ENCODE measurements at regions not wholly inside any gene's neighbourhood (a gene's known extent, or its start where the extent isn't known, plus 50 kb on each side); places are given as distances from the start of the nearest gene placed in this dataset.
"Not testable (repeated sequence)": the region's sequence is repeated elsewhere in the genome, so short reads cannot be mapped to it uniquely, and the experiment has no call there.

DNA sequence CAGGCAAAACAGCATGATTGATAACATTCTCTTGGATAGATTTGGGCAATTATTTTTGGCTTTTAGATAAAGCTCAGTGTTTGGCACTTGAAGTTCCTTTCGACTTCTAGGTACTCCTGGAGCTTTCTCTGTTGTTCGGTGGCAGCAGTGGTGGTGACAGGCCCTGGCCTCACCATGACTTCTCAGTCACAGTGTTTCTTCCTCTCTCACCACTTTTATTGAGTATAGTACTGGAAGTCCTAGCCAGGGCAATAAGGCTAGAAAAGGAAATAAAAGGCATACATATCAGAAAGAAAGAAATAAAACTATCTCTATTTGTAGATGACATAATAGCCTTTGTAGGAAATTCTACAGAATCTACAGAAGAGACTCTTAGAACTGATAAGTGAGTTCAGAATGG lies 101.2 kb upstream of the SIRPG start:
- DNase-seq, result no peak
- no peaks in the 10 kb centered on the region for H3K4me1 Mint-ChIP-seq
- H3K9me3 Mint-ChIP-seq, result no peaks in the 10 kb centered on the region
- H3K4me3 Mint-ChIP-seq, result no peak overlapping the region
- no peaks in the 10 kb centered on the region for H3K36me3 Mint-ChIP-seq
- H3K27me3 Mint-ChIP-seq (ENCODE audit: low read depth in 3 of 3), result peaks cover 0 to 6% (median 3%) of the 10 kb centered on the region in 3 donors
- H3K27ac Mint-ChIP-seq, result no peak overlapping the region

- Mint-ChIP-seq H3K4me3 (no peak overlapping the region), H3K27me3 (ENCODE audit: low read depth in 3 of 3) (peaks cover 0 to 8% (median 3%) of the 10 kb centered on the region in 3 donors), H3K9me3 (no peaks in the 10 kb centered on the region), H3K36me3 (no peaks in the 10 kb centered on the region), H3K27ac (no peak overlapping the region), H3K4me1 (no peaks in the 10 kb centered on the region)
- DNase-seq, result no peak
Observed at GRCh38 chr20:1757606-1758512, 100.3 kb upstream of the SIRPG start.

GRCh38 chr20:1757072-1757471 lies 99.5 kb upstream of the SIRPG start:
- H3K9me3 Mint-ChIP-seq, result no peaks in the 10 kb centered on the region
- no peak overlapping the region for H3K4me3 Mint-ChIP-seq
- no peaks in the 10 kb centered on the region for H3K4me1 Mint-ChIP-seq
- DNase-seq, result no peak
- H3K36me3 Mint-ChIP-seq, result no peaks in the 10 kb centered on the region
- H3K27me3 Mint-ChIP-seq (ENCODE audit: low read depth in 3 of 3), result peaks cover 0 to 10% (median 3%) of the 10 kb centered on the region in 3 donors
- no peak overlapping the region for H3K27ac Mint-ChIP-seq

GRCh38 chr20:1754749-1755148 lies 97.2 kb upstream of the SIRPG start:
- DNase-seq, result no peak
- Mint-ChIP-seq H3K4me1 (no peaks in the 10 kb centered on the region), H3K27me3 (ENCODE audit: low read depth in 3 of 3) (peaks cover 0 to 7% (median 5%) of the 10 kb centered on the region in 3 donors), H3K9me3 (peaks cover 0 to 4% (median 0%) of the 10 kb centered on the region in 6 donors), H3K4me3 (no peak overlapping the region), H3K36me3 (no peaks in the 10 kb centered on the region), H3K27ac (no peak overlapping the region)

GRCh38 chr20:1754306-1754705 lies 96.7 kb upstream of the SIRPG start:
- Mint-ChIP-seq H3K27me3 (ENCODE audit: low read depth in 3 of 3) (peaks cover 0 to 7% (median 3%) of the 10 kb centered on the region in 3 donors), H3K9me3 (peaks cover 0 to 4% (median 0%) of the 10 kb centered on the region in 6 donors), H3K27ac (no peak overlapping the region), H3K4me3 (no peak overlapping the region), H3K4me1 (no peaks in the 10 kb centered on the region), H3K36me3 (no peaks in the 10 kb centered on the region)
- DNase-seq, result no peak

DNA sequence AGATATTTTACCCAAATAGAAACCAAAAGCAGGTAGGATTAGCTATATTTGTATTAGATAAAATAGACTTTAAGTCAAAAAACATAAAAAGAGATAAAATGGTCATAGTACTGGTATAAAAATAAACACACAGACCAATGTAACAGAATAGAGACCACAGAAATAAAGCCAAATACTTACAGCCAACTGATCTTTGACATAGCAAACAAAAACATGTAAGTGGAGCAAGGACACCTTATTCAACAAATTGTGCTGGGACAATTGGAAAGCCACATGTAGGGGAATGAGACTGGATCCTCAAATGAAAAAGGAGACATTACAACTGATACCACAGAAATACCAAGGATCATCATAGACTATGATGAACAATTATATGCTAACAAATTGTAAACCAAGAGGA lies 94.5 kb upstream of the SIRPG start:
- H3K9me3 Mint-ChIP-seq, result peaks cover 0 to 4% (median 0%) of the 10 kb centered on the region in 6 donors
- DNase-seq, result no peak
- no peaks in the 10 kb centered on the region for H3K4me1 Mint-ChIP-seq
- H3K27ac Mint-ChIP-seq, result no peak overlapping the region
- no peak overlapping the region for H3K4me3 Mint-ChIP-seq
- H3K36me3 Mint-ChIP-seq, result no peaks in the 10 kb centered on the region
- H3K27me3 Mint-ChIP-seq (ENCODE audit: low read depth in 3 of 3), result peaks cover 0 to 7% (median 4%) of the 10 kb centered on the region in 3 donors

DNA sequence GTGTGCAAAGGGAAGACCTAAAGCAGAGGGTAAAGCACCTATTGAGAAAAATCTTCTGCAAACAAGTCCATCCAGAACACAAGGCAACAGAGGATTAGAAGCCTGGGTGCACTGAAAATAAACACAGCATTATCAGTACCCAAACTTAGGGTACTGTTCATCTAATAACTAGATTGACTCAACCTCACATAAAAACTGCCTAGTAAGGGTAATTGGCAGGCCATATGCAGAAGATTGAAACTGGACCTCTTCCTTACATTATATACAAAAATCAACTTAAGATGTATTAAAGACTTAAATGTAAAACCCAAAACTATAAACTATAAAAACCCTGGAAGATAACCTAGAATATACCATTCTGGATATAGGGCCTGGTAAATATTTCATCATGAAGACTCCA lies 91.2 kb upstream of the SIRPG start:
- peaks cover 0 to 4% (median 0%) of the 10 kb centered on the region in 6 donors for H3K9me3 Mint-ChIP-seq
- DNase-seq, result no peak
- no peaks in the 10 kb centered on the region for H3K4me1 Mint-ChIP-seq
- H3K4me3 Mint-ChIP-seq, result no peak overlapping the region
- no peaks in the 10 kb centered on the region for H3K36me3 Mint-ChIP-seq
- no peak overlapping the region for H3K27ac Mint-ChIP-seq
- H3K27me3 Mint-ChIP-seq (ENCODE audit: low read depth in 3 of 3), result peaks cover 0 to 7% (median 4%) of the 10 kb centered on the region in 3 donors

DNA sequence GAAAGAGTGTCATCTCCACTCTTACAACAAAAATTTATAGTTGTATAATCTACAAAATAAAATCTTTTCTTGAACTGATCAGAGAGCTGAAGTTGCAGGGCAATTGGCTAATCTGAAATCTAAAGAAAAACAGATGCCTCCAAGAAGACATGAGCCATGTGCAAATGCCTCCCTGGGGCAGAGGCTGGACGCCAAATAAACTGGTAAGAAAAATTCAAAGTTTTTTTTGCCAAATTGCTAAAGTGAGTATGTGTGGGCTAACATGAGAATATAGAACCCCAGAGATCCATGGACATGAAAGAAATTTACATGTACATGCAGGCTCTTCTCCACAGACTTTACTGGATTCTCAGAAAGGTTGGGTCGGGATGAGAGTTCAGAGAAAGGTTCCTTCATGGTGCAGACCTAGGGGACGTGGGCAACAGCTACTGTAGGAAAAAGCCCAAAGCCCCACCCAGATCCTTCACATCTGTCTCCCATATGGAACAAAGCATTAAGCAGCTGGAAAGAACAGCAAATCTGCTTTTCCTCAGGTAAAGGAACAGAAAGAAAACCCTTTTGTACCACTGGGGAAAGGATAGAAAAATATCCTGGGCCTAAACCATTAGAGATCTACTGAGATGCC lies 90.5 kb upstream of the SIRPG start:
- Mint-ChIP-seq H3K36me3 (no peaks in the 10 kb centered on the region), H3K27me3 (ENCODE audit: low read depth in 3 of 3) (peaks cover 0 to 7% (median 4%) of the 10 kb centered on the region in 3 donors)

GRCh38 chr20:1742049-1742434 lies 84.5 kb upstream of the SIRPG start:
- H3K9me3 Mint-ChIP-seq, H3K4me1 Mint-ChIP-seq, H3K36me3 Mint-ChIP-seq, H3K27ac Mint-ChIP-seq, DNase-seq, H3K4me3 Mint-ChIP-seq: not testable (repeated sequence)
- peaks cover 0 to 10% (median 4%) of the 10 kb centered on the region in 3 donors for H3K27me3 Mint-ChIP-seq (ENCODE audit: low read depth in 3 of 3)

More for the DNA sequence above, 90.5 kb upstream of the SIRPG start:
- Mint-ChIP-seq H3K4me1 (no peaks in the 10 kb centered on the region), H3K9me3 (peaks cover 0 to 4% (median 0%) of the 10 kb centered on the region in 6 donors), H3K27ac (no peak overlapping the region), H3K4me3 (no peak overlapping the region)
- DNase-seq, result no peak

DNA sequence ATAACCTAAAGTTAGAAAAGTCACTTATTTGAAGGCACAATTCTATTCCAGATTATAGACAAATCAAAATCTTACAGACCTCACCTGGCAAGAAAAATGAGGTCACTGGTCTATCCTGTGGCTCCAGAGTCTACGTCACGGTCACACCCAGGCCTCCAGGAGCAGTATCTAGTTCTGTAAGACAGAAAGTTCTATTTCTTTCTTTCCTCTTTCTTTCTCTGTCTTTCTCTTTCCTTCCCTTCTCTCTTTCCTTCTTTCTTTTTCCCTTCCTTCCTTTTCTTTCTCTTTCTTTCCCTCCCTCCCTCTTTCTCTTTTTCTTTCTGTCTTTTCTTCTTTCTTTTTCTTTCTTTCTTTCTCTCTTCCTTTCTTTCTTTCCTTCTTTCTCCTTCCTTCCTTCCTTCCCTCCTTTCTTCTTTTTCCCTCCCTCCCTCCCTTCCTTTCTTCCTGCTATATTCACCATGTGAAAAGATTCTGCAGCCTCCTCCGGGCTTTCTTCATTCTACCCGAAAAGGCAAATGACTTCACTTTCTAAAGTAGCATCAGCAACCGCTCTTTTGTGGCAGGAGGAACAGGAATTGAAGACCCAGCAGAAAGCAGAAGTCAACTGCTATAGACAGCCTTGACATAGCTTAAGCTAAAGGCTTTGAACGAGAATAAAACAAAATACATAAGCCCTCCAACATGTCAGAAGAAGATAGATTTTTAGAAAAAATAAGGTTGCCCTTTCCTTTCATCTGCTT lies 83.9 kb upstream of the SIRPG start:
- no peaks in the 10 kb centered on the region for H3K36me3 Mint-ChIP-seq
- H3K27ac Mint-ChIP-seq, result no peak overlapping the region
- DNase-seq, result no peak
- no peak overlapping the region for H3K4me3 Mint-ChIP-seq
- H3K27me3 Mint-ChIP-seq (ENCODE audit: low read depth in 3 of 3), result peaks cover 0 to 10% (median 4%) of the 10 kb centered on the region in 3 donors
- no peaks in the 10 kb centered on the region for H3K9me3 Mint-ChIP-seq
- H3K4me1 Mint-ChIP-seq, result no peaks in the 10 kb centered on the region

- no peaks in the 10 kb centered on the region for H3K9me3 Mint-ChIP-seq
- no peak overlapping the region for H3K4me3 Mint-ChIP-seq
- H3K27me3 Mint-ChIP-seq (ENCODE audit: low read depth in 3 of 3), result peaks cover 6 to 12% (median 7%) of the 10 kb centered on the region in 3 donors
- H3K36me3 Mint-ChIP-seq, result peaks cover 0 to 3% (median 0%) of the 10 kb centered on the region in 3 donors
- DNase-seq, result no peak
- no peaks in the 10 kb centered on the region for H3K4me1 Mint-ChIP-seq
- no peak overlapping the region for H3K27ac Mint-ChIP-seq
Observed at GRCh38 chr20:1737134-1737533, 79.6 kb upstream of the SIRPG start.

- H3K4me1 Mint-ChIP-seq, result no peaks in the 10 kb centered on the region
- no peaks in the 10 kb centered on the region for H3K9me3 Mint-ChIP-seq
- H3K36me3 Mint-ChIP-seq, result peaks cover 0 to 3% (median 0%) of the 10 kb centered on the region in 3 donors
- no peak overlapping the region for H3K27ac Mint-ChIP-seq
- no peak overlapping the region for H3K4me3 Mint-ChIP-seq
- DNase-seq, result no peak
- H3K27me3 Mint-ChIP-seq (ENCODE audit: low read depth in 3 of 3), result peaks cover 6 to 13% (median 6%) of the 10 kb centered on the region in 3 donors
Observed at GRCh38 chr20:1735417-1736089, 78.0 kb upstream of the SIRPG start.

- Mint-ChIP-seq H3K36me3 (peaks cover 0 to 3% (median 0%) of the 10 kb centered on the region in 3 donors), H3K9me3 (no peaks in the 10 kb centered on the region), H3K27ac (no peak overlapping the region), H3K27me3 (ENCODE audit: low read depth in 3 of 3) (peaks cover 6 to 13% (median 6%) of the 10 kb centered on the region in 3 donors), H3K4me3 (no peak overlapping the region), H3K4me1 (no peaks in the 10 kb centered on the region)
- DNase-seq, result no peak
Observed at GRCh38 chr20:1734269-1734858, 76.8 kb upstream of the SIRPG start.

Measured in immature natural killer cell (primary cell).